PC-9 (cell line): ENCODE measurements at regions not wholly inside any gene's neighbourhood (a gene's known extent, or its start where the extent isn't known, plus 50 kb on each side); places are given as distances from the start of the nearest gene placed in this dataset.

Experiments
- BruUV-seq: library from RNA; stranded (reverse); fragments of 400-500 nt; replicated peaks from 2 replicates; lab custom pipeline; 2021; lab: Mats Ljungman, UMichigan
- CTCF ChIA-PET: fragments of 300-600 bp; sonication (Branson Sonifier 250); formaldehyde crosslinking; loops from one replicate; lab custom pipeline; 2022; ENCODE audit warnings: antibody characterized with exemption; lab: Charles Lee
- POLR2A ChIA-PET: fragments of 300-600 bp; sonication (Branson Sonifier 250); formaldehyde crosslinking; loops from one replicate; lab custom pipeline; 2022; ENCODE audit warnings: antibody characterized with exemption; ENCODE audit not compliant: unreplicated experiment; lab: Charles Lee
- DNase-seq, 2 experiments: peaks; one replicate each; pipeline versions ENCODE4 v3.0.0 to v3.0.0-alpha.2; 2015 to 2022; ENCODE audit warnings: mixed read lengths in 1 of 2
- H2AFZ ChIP-seq: fragments of 200-600 bp; sonication (generic); 2 replicates; pipeline ENCODE4 v1.8.1; 2017; ENCODE audit warnings: antibody characterized with exemption
- H3F3A ChIP-seq: fragments of 200-600 bp; sonication (generic); 2 replicates; pipeline ENCODE4 v1.8.1; 2017; ENCODE audit warnings: antibody characterized with exemption, mild to moderate bottlenecking, low read depth; ENCODE audit not compliant: insufficient read depth
- H3K27ac ChIP-seq: fragments of 200-600 bp; sonication (generic); 2 replicates; pipeline ENCODE4 v1.6.1; 2016; ENCODE audit warnings: mixed run types
- H3K27me3 ChIP-seq: fragments of 200-600 bp; sonication (generic); 2 replicates; pipeline ENCODE4 v1.6.1; 2016; ENCODE audit warnings: low read depth, mixed run types; ENCODE audit not compliant: insufficient read depth
- H3K36me3 ChIP-seq: fragments of 200-600 bp; sonication (generic); 2 replicates; pipeline ENCODE4 v1.6.1; 2016; ENCODE audit warnings: low read depth, mixed run types
- H3K4me1 ChIP-seq: fragments of 200-600 bp; sonication (generic); replicated peaks from 2 replicates; pipeline ENCODE4 v1.6.1; 2016; ENCODE audit warnings: mixed run types; ENCODE audit not compliant: insufficient read depth
- H3K4me2 ChIP-seq: fragments of 200-600 bp; sonication (generic); 2 replicates; pipeline ENCODE4 v1.6.1; 2017; ENCODE audit warnings: mixed run types
- H3K4me3 ChIP-seq: fragments of 200-600 bp; sonication (generic); 2 replicates; pipeline ENCODE4 v1.6.1; 2016; ENCODE audit warnings: mixed run types
- H3K79me2 ChIP-seq: fragments of 200-600 bp; sonication (generic); 2 replicates; pipeline ENCODE4 v1.6.1; 2017; ENCODE audit warnings: low read depth, mixed run types
- H3K9me2 ChIP-seq: fragments of 200-600 bp; sonication (generic); 2 replicates; pipeline ENCODE4 v1.8.1; 2017; ENCODE audit warnings: mild to moderate bottlenecking; ENCODE audit not compliant: insufficient read depth
- H3K9me3 ChIP-seq: fragments of 200-600 bp; sonication (generic); 2 replicates; pipeline ENCODE4 v1.8.1; 2016; ENCODE audit warnings: low read depth; ENCODE audit not compliant: insufficient read depth
- H4K20me1 ChIP-seq: fragments of 200-600 bp; sonication (generic); 2 replicates; pipeline ENCODE4 v1.8.1; 2017; ENCODE audit not compliant: insufficient read depth
- CTCF ChIP-seq: fragments of 200-600 bp; sonication (generic); conservative IDR thresholded peaks from 2 replicates; pipeline ENCODE4 v1.6.1; 2017; ENCODE audit warnings: mixed run types, antibody characterized with exemption, mild to moderate bottlenecking, moderate library complexity
- EZH2 ChIP-seq: fragments of 200-600 bp; sonication (generic); IDR thresholded peaks from 2 replicates; pipeline ENCODE4 v1.8.0; 2017; ENCODE audit warnings: antibody characterized with exemption, low read depth
- intact Hi-C: fragments of 100-400 bp; cut with micrococcal nuclease; formaldehyde crosslinking; loops from one replicate; pipeline ENCODE4 v1.10.0; 2022; ENCODE audit not compliant: unreplicated experiment

GRCh38 chr12:13882176-13882575 is 99.2 kb downstream of the GRIN2B start:
- TF ChIP-seq EZH2 = no peak
- TF ChIP-seq CTCF = no peak
- H3K4me3 ChIP-seq = no peak overlapping the region
- no peaks in the 10 kb centered on the region for H4K20me1 ChIP-seq
- DNase-seq = no peak
- H3K36me3 ChIP-seq = no peaks in the 10 kb centered on the region
- intact Hi-C loops = no loop called here
- H3K27ac ChIP-seq = no peak overlapping the region
- H3K4me2 ChIP-seq = no peak overlapping the region
- ChIA-PET CTCF (no interaction called here), POLR2A (no interaction called here)
- no peaks in the 10 kb centered on the region for H3K4me1 ChIP-seq
- no peaks in the 10 kb centered on the region for H3K9me2 ChIP-seq
- peaks cover 4% of the 10 kb centered on the region; the same call in 1 of the 2 replicates for H3K27me3 ChIP-seq
- no TSS peak for BruUV-seq
- H3F3A ChIP-seq = no peaks in the 10 kb centered on the region
- H2AFZ ChIP-seq = no peak overlapping the region
- no peaks in the 10 kb centered on the region for H3K9me3 ChIP-seq
- no peaks in the 10 kb centered on the region for H3K79me2 ChIP-seq

GRCh38 chr12:13880613-13881012 is 100.8 kb downstream of the GRIN2B start:
- Histone ChIP-seq H3K4me1 (no peaks in the 10 kb centered on the region), H3K4me2 (no peak overlapping the region), H3K9me2 (no peaks in the 10 kb centered on the region)

GRCh38 chr12:13875744-13876143 is 105.7 kb downstream of the GRIN2B start:
- Histone ChIP-seq H3K79me2 (no peaks in the 10 kb centered on the region), H3K27ac (no peak overlapping the region), H3K9me2 (no peaks in the 10 kb centered on the region), H3K4me2 (no peak overlapping the region), H3F3A (no peaks in the 10 kb centered on the region), H3K4me3 (no peak overlapping the region), H3K9me3 (no peaks in the 10 kb centered on the region), H3K27me3 (peaks cover 4% of the 10 kb centered on the region; the same call in 1 of the 2 replicates), H4K20me1 (no peaks in the 10 kb centered on the region), H3K4me1 (no peaks in the 10 kb centered on the region), H3K36me3 (no peaks in the 10 kb centered on the region), H2AFZ (peak overlapping the region; percentile 22; the same call in 1 of the 2 replicates)
- intact Hi-C loops = no loop called here
- POLR2A ChIA-PET = no interaction called here
- CTCF ChIA-PET = no interaction called here
- TF ChIP-seq CTCF = no peak
- TF ChIP-seq EZH2 = no peak
- DNase-seq = no peak
- BruUV-seq = no TSS peak

More at GRCh38 chr12:13880613-13881012, 100.8 kb downstream of the GRIN2B start:
- Histone ChIP-seq H4K20me1 (no peaks in the 10 kb centered on the region), H3F3A (no peaks in the 10 kb centered on the region), H3K36me3 (no peaks in the 10 kb centered on the region), H3K27ac (no peak overlapping the region), H3K4me3 (no peak overlapping the region), H3K9me3 (no peaks in the 10 kb centered on the region), H3K79me2 (no peaks in the 10 kb centered on the region), H3K27me3 (peaks cover 4% of the 10 kb centered on the region; the same call in 1 of the 2 replicates), H2AFZ (no peak overlapping the region)
- intact Hi-C loops = no loop called here
- DNase-seq = no peak
- ChIA-PET POLR2A (no interaction called here), CTCF (no interaction called here)
- TF ChIP-seq EZH2 (no peak), CTCF (no peak)
- no TSS peak for BruUV-seq
